BLaER1 treated with 17β-estradiol and CSF1 and Interleukin-3, amounts not matched to agents 10 nM and 100 nM (cell line): ENCODE measurements at regions not wholly inside any gene's neighbourhood (a gene's known extent, or its start where the extent isn't known, plus 50 kb on each side); places are given as distances from the start of the nearest gene placed in this dataset.

Source experiments
- H3K27ac ChIP-seq, 11 experiments: shearing (Covaris generic); formaldehyde crosslinking; 2 replicates each; pipeline ENCODE4 v1.8.1; 2022
- H3K27me3 ChIP-seq, 11 experiments: shearing (Covaris generic); formaldehyde crosslinking; 2 replicates each; pipeline ENCODE4 v1.8.1; 2022
- H3K36me3 ChIP-seq, 11 experiments: shearing (Covaris generic); formaldehyde crosslinking; 2 replicates each; pipeline ENCODE4 v1.8.1; 2022
- H3K4me1 ChIP-seq, 10 experiments: shearing (Covaris generic); formaldehyde crosslinking; 2 replicates each; pipeline ENCODE4 v1.8.1; 2022
- H3K4me2 ChIP-seq, 11 experiments: shearing (Covaris generic); formaldehyde crosslinking; 2 replicates each; pipeline ENCODE4 v1.8.1; 2022
- H3K4me3 ChIP-seq, 10 experiments: shearing (Covaris generic); formaldehyde crosslinking; 2 replicates each; pipeline ENCODE4 v1.8.1; 2022
- H3K9ac ChIP-seq, 11 experiments: shearing (Covaris generic); formaldehyde crosslinking; 2 replicates each; pipeline ENCODE4 v1.8.1; 2022
- H3K9me3 ChIP-seq, 11 experiments: shearing (Covaris generic); formaldehyde crosslinking; replicated peaks in 1 of 11; 2 replicates each; pipeline ENCODE4 v1.8.1; 2022
- H4K20me1 ChIP-seq, 11 experiments: shearing (Covaris generic); formaldehyde crosslinking; 2 replicates each; pipeline ENCODE4 v1.8.1; 2022
- Cebpa-rat ChIP-seq, 11 experiments: shearing (Covaris generic); IDR thresholded peaks; 2 replicates each; pipeline ENCODE4 v1.8.1; 2022

- no peak for TF ChIP-seq Cebpa-rat (IDR thresholded peaks at IDR 0.05)
Measured at GRCh38 chr6:100271202-100271601, 193.5 kb downstream of the SIM1 start.

GRCh38 chr6:100269189-100269588 lies 195.5 kb downstream of the SIM1 start:
- H3K4me2 ChIP-seq = no peak overlapping the region
- no peaks in the 10 kb centered on the region for H3K9me3 ChIP-seq
- H3K9ac ChIP-seq = no peak overlapping the region
- no peak overlapping the region for H3K27ac ChIP-seq
- H3K4me1 ChIP-seq = no peaks in the 10 kb centered on the region
- no peaks in the 10 kb centered on the region for H4K20me1 ChIP-seq
- no peaks in the 10 kb centered on the region for H3K36me3 ChIP-seq
- TF ChIP-seq Cebpa-rat (IDR thresholded peaks at IDR 0.05) = no peak
- no peak overlapping the region for H3K4me3 ChIP-seq
- H3K27me3 ChIP-seq = no peaks in the 10 kb centered on the region

More at GRCh38 chr6:100271202-100271601, 193.5 kb downstream of the SIM1 start:
- Histone ChIP-seq H3K27me3 (no peaks in the 10 kb centered on the region), H3K4me2 (no peak overlapping the region), H3K4me1 (no peaks in the 10 kb centered on the region), H3K9me3 (no peaks in the 10 kb centered on the region), H3K9ac (no peak overlapping the region), H3K4me3 (no peak overlapping the region), H3K36me3 (no peaks in the 10 kb centered on the region), H4K20me1 (no peaks in the 10 kb centered on the region), H3K27ac (no peak overlapping the region)

GRCh38 chr6:100268326-100268725 lies 196.4 kb downstream of the SIM1 start:
- no peaks in the 10 kb centered on the region for H3K36me3 ChIP-seq
- no peak for TF ChIP-seq Cebpa-rat (IDR thresholded peaks at IDR 0.05)
- no peaks in the 10 kb centered on the region for H4K20me1 ChIP-seq
- no peak overlapping the region for H3K9ac ChIP-seq
- H3K4me2 ChIP-seq = no peak overlapping the region
- no peak overlapping the region for H3K4me3 ChIP-seq
- H3K9me3 ChIP-seq = no peaks in the 10 kb centered on the region
- H3K4me1 ChIP-seq = no peaks in the 10 kb centered on the region
- H3K27me3 ChIP-seq = no peaks in the 10 kb centered on the region
- H3K27ac ChIP-seq = no peak overlapping the region

GRCh38 chr6:100267721-100268123 lies 197.0 kb downstream of the SIM1 start:
- Histone ChIP-seq H3K4me2 (no peak overlapping the region), H3K36me3 (no peaks in the 10 kb centered on the region), H3K27me3 (no peaks in the 10 kb centered on the region), H3K27ac (no peak overlapping the region), H4K20me1 (no peaks in the 10 kb centered on the region), H3K4me3 (no peak overlapping the region), H3K9me3 (no peaks in the 10 kb centered on the region), H3K4me1 (no peaks in the 10 kb centered on the region), H3K9ac (no peak overlapping the region)
- TF ChIP-seq Cebpa-rat (IDR thresholded peaks at IDR 0.05) = no peak

GRCh38 chr6:100266494-100267401 lies 198.0 kb downstream of the SIM1 start:
- TF ChIP-seq Cebpa-rat (IDR thresholded peaks at IDR 0.05) = no peak
- Histone ChIP-seq H3K9ac (no peak overlapping the region), H3K4me1 (no peaks in the 10 kb centered on the region), H3K36me3 (no peaks in the 10 kb centered on the region), H3K4me3 (no peak overlapping the region), H3K27me3 (no peaks in the 10 kb centered on the region), H3K9me3 (no peaks in the 10 kb centered on the region), H3K27ac (no peak overlapping the region), H3K4me2 (no peak overlapping the region), H4K20me1 (no peaks in the 10 kb centered on the region)

GRCh38 chr6:100262086-100262485 lies 202.6 kb downstream of the SIM1 start:
- H3K27ac ChIP-seq = no peak overlapping the region
- TF ChIP-seq Cebpa-rat (IDR thresholded peaks at IDR 0.05) = no peak

GRCh38 chr6:100261486-100261885 lies 203.2 kb downstream of the SIM1 start:
- Histone ChIP-seq H3K27ac (no peak overlapping the region), H3K4me1 (no peaks in the 10 kb centered on the region; a peak in 1 of 20 replicates), H3K4me2 (no peak overlapping the region), H3K4me3 (no peak overlapping the region), H3K9me3 (no peaks in the 10 kb centered on the region), H3K27me3 (no peaks in the 10 kb centered on the region), H3K36me3 (no peaks in the 10 kb centered on the region), H4K20me1 (no peaks in the 10 kb centered on the region), H3K9ac (no peak overlapping the region)
- TF ChIP-seq Cebpa-rat (IDR thresholded peaks at IDR 0.05) = no peak

More at GRCh38 chr6:100262086-100262485, 202.6 kb downstream of the SIM1 start:
- H3K27me3 ChIP-seq = no peaks in the 10 kb centered on the region
- no peaks in the 10 kb centered on the region for H3K36me3 ChIP-seq
- no peak overlapping the region for H3K4me2 ChIP-seq
- H3K4me1 ChIP-seq = no peaks in the 10 kb centered on the region; a peak in 1 of 20 replicates
- H3K9me3 ChIP-seq = no peaks in the 10 kb centered on the region
- no peak overlapping the region for H3K4me3 ChIP-seq
- H4K20me1 ChIP-seq = no peaks in the 10 kb centered on the region
- no peak overlapping the region for H3K9ac ChIP-seq

- no peak overlapping the region for H3K9ac ChIP-seq
- H3K4me1 ChIP-seq = no peaks in the 10 kb centered on the region; a peak in 1 of 20 replicates
- H3K4me3 ChIP-seq = no peak overlapping the region
- H3K27me3 ChIP-seq = no peaks in the 10 kb centered on the region
- no peaks in the 10 kb centered on the region for H3K9me3 ChIP-seq
- H3K27ac ChIP-seq = no peak overlapping the region
- H4K20me1 ChIP-seq = no peaks in the 10 kb centered on the region
- no peaks in the 10 kb centered on the region for H3K36me3 ChIP-seq
- no peak for TF ChIP-seq Cebpa-rat (IDR thresholded peaks at IDR 0.05)
- no peak overlapping the region for H3K4me2 ChIP-seq
Measured at GRCh38 chr6:100260584-100260983, 204.1 kb downstream of the SIM1 start.

- no peak overlapping the region for H3K27ac ChIP-seq
- no peaks in the 10 kb centered on the region for H3K36me3 ChIP-seq
- no peak overlapping the region for H3K4me3 ChIP-seq
Measured at GRCh38 chr6:100259865-100260264, 204.9 kb downstream of the SIM1 start.

GRCh38 chr6:100258752-100259151 lies 206.0 kb downstream of the SIM1 start:
- Histone ChIP-seq H4K20me1 (no peaks in the 10 kb centered on the region), H3K9ac (no peak overlapping the region), H3K4me3 (no peak overlapping the region), H3K4me2 (no peak overlapping the region), H3K4me1 (no peaks in the 10 kb centered on the region; a peak in 1 of 20 replicates), H3K36me3 (no peaks in the 10 kb centered on the region), H3K27me3 (no peaks in the 10 kb centered on the region), H3K27ac (no peak overlapping the region), H3K9me3 (no peaks in the 10 kb centered on the region)
- no peak for TF ChIP-seq Cebpa-rat (IDR thresholded peaks at IDR 0.05)

More at GRCh38 chr6:100259865-100260264, 204.9 kb downstream of the SIM1 start:
- Histone ChIP-seq H3K27me3 (no peaks in the 10 kb centered on the region), H3K9ac (no peak overlapping the region), H3K4me1 (no peaks in the 10 kb centered on the region; a peak in 1 of 20 replicates), H3K9me3 (no peaks in the 10 kb centered on the region), H3K4me2 (no peak overlapping the region), H4K20me1 (no peaks in the 10 kb centered on the region)
- no peak for TF ChIP-seq Cebpa-rat (IDR thresholded peaks at IDR 0.05)
